Smooth muscle cell (in vitro differentiated cells): ENCODE measurements at regions not wholly inside any gene's neighbourhood (a gene's known extent, or its start where the extent isn't known, plus 50 kb on each side); places are given as distances from the start of the nearest gene placed in this dataset.

Source experiments
- DNase-seq: peaks from one replicate; lab custom pipeline; 2025; ENCODE audit not compliant: unreplicated experiment; lab: John Stamatoyannopoulos, UW
- H2AFZ ChIP-seq: fragments of 200-600 bp; sonication (generic); 2 replicates; pipeline ENCODE4 v1.6.0; 2016; ENCODE audit warnings: antibody characterized with exemption, low read depth, mild to moderate bottlenecking
- H3F3A ChIP-seq: fragments of 200-600 bp; sonication (generic); 2 replicates; pipeline ENCODE4 v1.6.0; 2017; ENCODE audit warnings: antibody characterized with exemption, low read depth
- H3K27ac ChIP-seq: fragments of 200-600 bp; sonication (generic); 2 replicates; pipeline ENCODE4 v1.5.1; 2016; ENCODE audit warnings: low read depth, mild to moderate bottlenecking
- H3K27me3 ChIP-seq: fragments of 200-600 bp; sonication (generic); 2 replicates; pipeline ENCODE4 v1.6.1; 2016; ENCODE audit warnings: low read depth, mild to moderate bottlenecking
- H3K36me3 ChIP-seq: fragments of 200-600 bp; sonication (generic); 2 replicates; pipeline ENCODE4 v1.5.1; 2016; ENCODE audit warnings: low read depth
- H3K4me1 ChIP-seq: fragments of 200-600 bp; sonication (generic); 2 replicates; pipeline ENCODE4 v1.5.1; 2016; ENCODE audit warnings: low read depth
- H3K4me2 ChIP-seq: fragments of 200-600 bp; sonication (generic); 2 replicates; pipeline ENCODE4 v1.6.0; 2016; ENCODE audit warnings: mild to moderate bottlenecking
- H3K4me3 ChIP-seq: fragments of 200-600 bp; sonication (generic); 2 replicates; pipeline ENCODE4 v1.5.1; 2016; ENCODE audit warnings: mild to moderate bottlenecking
- H3K79me2 ChIP-seq: fragments of 200-600 bp; sonication (generic); 2 replicates; pipeline ENCODE4 v1.6.0; 2016; ENCODE audit warnings: low read depth, mild to moderate bottlenecking
- H3K9ac ChIP-seq: fragments of 200-600 bp; sonication (generic); 2 replicates; pipeline ENCODE4 v1.6.0; 2016; ENCODE audit warnings: low read depth
- H3K9me3 ChIP-seq: fragments of 200-600 bp; sonication (generic); replicated peaks from 2 replicates; pipeline ENCODE4 v1.5.1; 2016; ENCODE audit warnings: low read depth
- H4K20me1 ChIP-seq: fragments of 200-600 bp; sonication (generic); 2 replicates; pipeline ENCODE4 v1.6.0; 2016; ENCODE audit warnings: low read depth
- WGBS: methylation state at CpG from one replicate; pipeline ENCODE4 v1.1.7; 2016; ENCODE audit warnings: low lambda C conversion rate; 5-methylcytosine and 5-hydroxymethylcytosine counted together
- TF ChIP-seq, protein P1 (sequence below): fragments of 200-600 bp; sonication (generic); IDR thresholded peaks from 2 replicates; pipeline ENCODE4 v1.5.1; 2017; ENCODE audit warnings: borderline replicate concordance, mild to moderate bottlenecking, antibody characterized with exemption; ENCODE audit not compliant: insufficient read depth, poor library complexity, severe bottlenecking

DNA sequence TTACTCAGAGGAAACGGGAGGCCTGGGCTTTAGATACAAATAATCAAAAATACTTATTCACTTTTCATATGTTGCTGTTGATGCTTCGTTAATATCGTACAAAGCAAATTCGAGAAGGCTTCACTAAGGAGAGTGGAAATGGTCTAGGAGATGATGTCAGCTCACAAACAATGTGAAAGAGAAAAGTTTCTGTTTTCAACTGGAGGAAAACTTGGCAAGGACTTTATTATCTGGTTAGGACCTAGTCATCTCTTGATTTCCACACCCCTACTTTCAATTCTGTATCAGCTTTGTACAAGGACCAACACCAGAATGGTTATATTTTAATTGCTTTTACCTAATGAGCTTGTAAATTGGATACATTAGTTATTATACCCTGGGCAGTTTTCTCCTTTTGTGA lies 88.0 kb downstream of the SLC10A2 start:
- 86% methylated on average over 4 of the region's 4 CpGs for WGBS
- Histone ChIP-seq H3K79me2 (no peaks in the 10 kb centered on the region), H3K4me1 (no peaks in the 10 kb centered on the region), H3F3A (no peaks in the 10 kb centered on the region), H4K20me1 (no peaks in the 10 kb centered on the region), H3K4me2 (no peak overlapping the region), H3K4me3 (no peak overlapping the region), H3K9ac (no peak overlapping the region), H3K27me3 (peaks cover 27% of the 10 kb centered on the region), H2AFZ (no peak overlapping the region), H3K36me3 (no peaks in the 10 kb centered on the region), H3K27ac (no peak overlapping the region), H3K9me3 (no peaks in the 10 kb centered on the region)
- no peak for DNase-seq
- TF ChIP-seq, protein P1, sequence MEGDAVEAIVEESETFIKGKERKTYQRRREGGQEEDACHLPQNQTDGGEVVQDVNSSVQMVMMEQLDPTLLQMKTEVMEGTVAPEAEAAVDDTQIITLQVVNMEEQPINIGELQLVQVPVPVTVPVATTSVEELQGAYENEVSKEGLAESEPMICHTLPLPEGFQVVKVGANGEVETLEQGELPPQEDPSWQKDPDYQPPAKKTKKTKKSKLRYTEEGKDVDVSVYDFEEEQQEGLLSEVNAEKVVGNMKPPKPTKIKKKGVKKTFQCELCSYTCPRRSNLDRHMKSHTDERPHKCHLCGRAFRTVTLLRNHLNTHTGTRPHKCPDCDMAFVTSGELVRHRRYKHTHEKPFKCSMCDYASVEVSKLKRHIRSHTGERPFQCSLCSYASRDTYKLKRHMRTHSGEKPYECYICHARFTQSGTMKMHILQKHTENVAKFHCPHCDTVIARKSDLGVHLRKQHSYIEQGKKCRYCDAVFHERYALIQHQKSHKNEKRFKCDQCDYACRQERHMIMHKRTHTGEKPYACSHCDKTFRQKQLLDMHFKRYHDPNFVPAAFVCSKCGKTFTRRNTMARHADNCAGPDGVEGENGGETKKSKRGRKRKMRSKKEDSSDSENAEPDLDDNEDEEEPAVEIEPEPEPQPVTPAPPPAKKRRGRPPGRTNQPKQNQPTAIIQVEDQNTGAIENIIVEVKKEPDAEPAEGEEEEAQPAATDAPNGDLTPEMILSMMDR, result no peak

DNA sequence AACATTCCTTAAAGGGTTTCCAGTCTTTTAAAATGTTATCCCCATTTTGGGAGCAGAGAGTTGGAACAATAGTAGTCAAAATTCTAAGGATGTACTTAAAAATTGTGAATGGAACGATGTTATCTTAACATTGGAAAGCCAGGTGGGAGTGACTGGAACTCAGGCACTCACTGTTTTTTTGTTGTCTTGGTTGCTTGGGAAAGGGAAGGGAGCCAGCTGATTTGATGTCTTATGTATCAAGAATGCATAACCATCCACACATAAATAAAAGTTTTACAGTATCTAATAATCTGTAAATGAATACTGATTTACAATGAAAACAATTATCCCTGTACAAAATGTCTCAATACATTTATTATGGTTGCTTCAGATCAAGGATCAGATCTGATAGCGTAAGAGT lies 88.7 kb downstream of the SLC10A2 start:
- Histone ChIP-seq H3K27ac (no peak overlapping the region), H4K20me1 (no peaks in the 10 kb centered on the region), H2AFZ (no peak overlapping the region), H3K27me3 (peaks cover 34% of the 10 kb centered on the region), H3K9ac (no peak overlapping the region), H3K36me3 (no peaks in the 10 kb centered on the region), H3F3A (no peaks in the 10 kb centered on the region), H3K4me2 (no peak overlapping the region), H3K79me2 (no peaks in the 10 kb centered on the region), H3K4me1 (no peaks in the 10 kb centered on the region), H3K4me3 (no peak overlapping the region), H3K9me3 (no peaks in the 10 kb centered on the region)
- WGBS, result 93% methylated on average over 2 of the region's 2 CpGs
- TF ChIP-seq, protein P1, result no peak
- DNase-seq, result no peak

DNA sequence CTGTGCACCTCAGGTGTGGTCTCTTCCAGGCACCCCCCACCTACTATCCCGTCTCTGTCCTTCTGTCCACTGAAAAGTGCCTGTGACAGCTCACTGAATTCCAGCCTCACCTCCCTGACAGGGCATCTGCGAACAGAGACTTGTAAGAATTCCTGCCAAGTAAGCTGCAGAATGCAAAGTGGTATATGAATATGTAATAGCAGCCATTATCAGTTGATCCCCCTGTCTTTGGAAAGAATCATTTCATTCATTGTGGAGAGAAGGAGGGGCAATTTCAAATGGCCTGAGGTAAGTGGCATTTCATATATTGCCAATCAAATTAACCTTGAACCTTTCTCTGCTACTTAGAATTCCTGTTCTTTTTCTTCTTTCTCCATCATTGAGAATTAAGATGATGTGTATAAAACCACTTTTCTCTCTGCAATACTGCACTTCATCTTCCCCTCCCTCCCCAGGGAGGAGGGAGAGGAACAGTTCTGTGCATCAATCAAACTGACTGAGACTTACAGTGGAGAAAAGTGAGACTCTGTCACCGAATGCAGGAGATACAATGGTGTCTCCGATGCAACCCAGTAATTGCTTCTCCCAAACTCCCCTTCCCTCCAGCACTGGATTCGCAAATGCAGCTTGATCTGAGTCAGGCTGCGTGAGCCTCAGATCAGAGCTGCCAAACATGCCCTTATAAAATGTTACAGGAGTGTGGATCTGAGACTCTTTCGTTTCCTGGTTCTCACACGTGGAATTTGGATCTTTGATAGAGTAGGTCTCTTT lies 91.7 kb downstream of the SLC10A2 start:
- Histone ChIP-seq H3K4me2 (no peak overlapping the region), H3K36me3 (no peaks in the 10 kb centered on the region), H4K20me1 (no peaks in the 10 kb centered on the region), H3K9ac (no peak overlapping the region), H3K9me3 (no peaks in the 10 kb centered on the region), H3K27ac (no peak overlapping the region), H3K4me1 (no peaks in the 10 kb centered on the region), H3K27me3 (peaks cover 43% of the 10 kb centered on the region), H3K79me2 (no peaks in the 10 kb centered on the region), H3K4me3 (no peak overlapping the region), H2AFZ (no peak overlapping the region), H3F3A (no peaks in the 10 kb centered on the region)
- no peak for DNase-seq
- TF ChIP-seq, protein P1, result no peak
- WGBS, result 78% methylated on average over 8 of the region's 8 CpGs

DNA sequence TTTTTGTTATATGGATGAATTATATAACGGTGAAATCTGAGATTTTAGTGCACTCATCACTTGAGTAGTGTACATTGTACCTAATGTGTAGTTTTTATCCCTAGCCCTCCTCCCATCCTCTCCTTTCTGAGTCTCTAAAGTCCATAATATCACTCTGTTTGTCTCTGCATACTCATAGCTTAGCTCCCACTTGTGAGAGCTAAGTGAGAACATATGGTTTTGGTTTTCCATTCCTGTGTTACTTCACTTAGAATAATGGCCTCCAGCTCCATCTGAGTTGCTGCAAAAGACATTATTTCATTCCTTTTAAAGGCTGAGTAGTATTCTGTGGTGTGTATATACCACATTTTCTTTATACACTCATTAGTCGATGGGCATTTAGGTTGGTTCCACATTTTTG lies 94.0 kb downstream of the SLC10A2 start:
- 96% methylated on average over 2 of the region's 2 CpGs for WGBS
- DNase-seq, result no peak
- H3K27ac ChIP-seq, result no peak overlapping the region
- H3K79me2 ChIP-seq, result no peaks in the 10 kb centered on the region
- H4K20me1 ChIP-seq, result no peaks in the 10 kb centered on the region
- H2AFZ ChIP-seq, result no peak overlapping the region
- peaks cover 41% of the 10 kb centered on the region for H3K27me3 ChIP-seq
- no peak overlapping the region for H3K9ac ChIP-seq
- no peaks in the 10 kb centered on the region for H3K36me3 ChIP-seq
- TF ChIP-seq, protein P1, result no peak
- H3K4me1 ChIP-seq, result no peaks in the 10 kb centered on the region
- no peaks in the 10 kb centered on the region for H3K9me3 ChIP-seq
- H3K4me2 ChIP-seq, result no peak overlapping the region
- H3F3A ChIP-seq, result no peaks in the 10 kb centered on the region
- H3K4me3 ChIP-seq, result no peak overlapping the region
